ENCODE measurements at regions not wholly inside any gene's neighbourhood (a gene's known extent, or its start where the extent isn't known, plus 50 kb on each side); places are given as distances from the start of the nearest gene placed in this dataset.

GRCh38 chr2:104574367-104574766, 279.5 kb upstream of the POU3F3 start:
- TF ChIP-seq CTCF (conservative IDR thresholded peaks at IDR 0.05 in 1 of 2, IDR thresholded peaks at IDR 0.05 in 1 of 2; ENCODE audit: extremely low read depth in 1 of 2, insufficient read depth in 1 of 2, low read depth in 1 of 2, low read length in 2 of 2) (no peak), EZH2 (IDR thresholded peaks at IDR 0.05; ENCODE audit: borderline replicate concordance, low read length) (no peak)

Measured in mammary epithelial cell (primary cell).